ENCODE measurements at regions not wholly inside any gene's neighbourhood (a gene's known extent, or its start where the extent isn't known, plus 50 kb on each side); places are given as distances from the start of the nearest gene placed in this dataset.
A peak's percentile ranks its signal among the peaks of the same experiment; 100 is the strongest.

GRCh38 chr18:10234281-10234680 is 220.2 kb upstream of the APCDD1 start:
- peak overlapping the region; percentile 20; the same call in 1 of the 2 replicates for H3K18ac ChIP-seq (ENCODE audit: low read depth, low read length)
- H4K8ac ChIP-seq (ENCODE audit: low read depth in 2 of 2, low read length in 2 of 2): no peak overlapping the region
- peaks cover 3% of the 10 kb centered on the region; the same call in 1 of the 2 replicates for H3K9me1 ChIP-seq (ENCODE audit: insufficient read depth, low read length)
- H3K27ac ChIP-seq (ENCODE audit: insufficient read depth, low read length): peak overlapping the region; percentile 37; the same call in 1 of the 2 replicates
- no peaks in the 10 kb centered on the region for H3K79me1 ChIP-seq (ENCODE audit: low read depth in 1 of 2, low read length in 2 of 2)
- peak overlapping the region; percentile 4; the same call in 1 of the 2 replicates for H3K14ac ChIP-seq (replicated peaks; ENCODE audit: low read depth, low read length)
- intact Hi-C loops (cut with micrococcal nuclease) (loop anchor here (10.0 kb wide), 4 partner anchors 159 to 281 kb away; no protein-coding TSS in a partner anchor), dilution Hi-C loops (cut with HindIII; ENCODE audit: low sequenced_read_pairs, unreplicated experiment) (no loop called here), in situ Hi-C loops (cut with MboI; ENCODE audit: low sequenced_read_pairs) (no loop called here)
- H3K27me3 ChIP-seq (ENCODE audit: control insufficient read depth, insufficient read depth, low read length): peaks cover 3% of the 10 kb centered on the region; the same call in 1 of the 2 replicates
- H2AFZ ChIP-seq (replicated peaks; ENCODE audit: low read length, poor library complexity): peak overlapping the region; percentile 55
- no peaks in the 10 kb centered on the region for H3K36me3 ChIP-seq (ENCODE audit: control insufficient read depth, insufficient read depth, low read length)
- ATAC-seq (ENCODE audit: low read depth): no peak
- H3K9ac ChIP-seq (ENCODE audit: low read depth, low read length): no peak overlapping the region
- WGBS, 2 experiments (ENCODE audit: extremely low coverage in 2 of 2, insufficient read length in 1 of 2): no CpG with 5 or more reads among the region's 5 CpGs
- H3K4me3 ChIP-seq (ENCODE audit: insufficient read depth, low read depth, low read length): no peak overlapping the region
- peak; percentile 36 for DNase-seq
- no peak overlapping the region; the same call in 1 of the 2 replicates for H3K56ac ChIP-seq (ENCODE audit: extremely low read depth, insufficient read depth, low read length)
- no peak overlapping the region for H2BK20ac ChIP-seq (ENCODE audit: low read depth, low read length)
- 0 out of 3 replicates have a peak overlapping the region, but pooled peaks have one; percentile 74 for H2BK15ac ChIP-seq (ENCODE audit: low read depth, low read length)
- H4K91ac ChIP-seq (ENCODE audit: insufficient read depth, low read depth, low read length): 0 out of 2 replicates have a peak overlapping the region, but pooled peaks have one; percentile 18
- H2AK9ac ChIP-seq (replicated peaks; ENCODE audit: low read depth, low read length, poor library complexity): no peak overlapping the region
- ChIA-PET CTCF (no interaction called here), POLR2A (ENCODE audit: unreplicated experiment) (no interaction called here)
- peak overlapping the region; percentile 57; the same call in 1 of the 2 replicates for H2AK5ac ChIP-seq (ENCODE audit: low read depth, low read length)
- TF ChIP-seq MXI1 (IDR thresholded peaks at IDR 0.05; ENCODE audit: borderline replicate concordance, low read depth, low read length) (no peak), RFX5 (IDR thresholded peaks at IDR 0.05; ENCODE audit: low read depth, low read length) (no peak), FOS (IDR thresholded peaks at IDR 0.05; ENCODE audit: low read depth, low read length) (no peak), MAZ (IDR thresholded peaks at IDR 0.05; ENCODE audit: borderline replicate concordance, low read depth, low read length) (no peak), RAD21 (IDR thresholded peaks at IDR 0.05; ENCODE audit: low read length) (no peak), CHD1 (IDR thresholded peaks at IDR 0.05; ENCODE audit: low read depth, low read length) (no peak), ELK1 (IDR thresholded peaks at IDR 0.05; ENCODE audit: borderline replicate concordance, low read depth, low read length) (no peak), POLR2A (IDR thresholded peaks at IDR 0.05; ENCODE audit: low read depth, low read length) (no peak), SMC3 (IDR thresholded peaks at IDR 0.05; ENCODE audit: low read depth, low read length) (no peak), CEBPB (IDR thresholded peaks at IDR 0.05; ENCODE audit: low read depth, low read length) (no peak), USF2 (IDR thresholded peaks at IDR 0.05; ENCODE audit: low read depth, low read length) (no peak), CTCF (conservative IDR thresholded peaks at IDR 0.05; ENCODE audit: low read depth, low read length) (no peak), BHLHE40 (IDR thresholded peaks at IDR 0.05; ENCODE audit: low read depth, low read length) (no peak), MAFK (IDR thresholded peaks at IDR 0.05; ENCODE audit: low read depth, low read length) (no peak), RCOR1 (IDR thresholded peaks at IDR 0.05; ENCODE audit: insufficient replicate concordance, low read length) (no peak), NFE2L2 (IDR thresholded peaks at IDR 0.05; ENCODE audit: low read depth, low read length) (no peak)
- H2BK5ac ChIP-seq (ENCODE audit: low read depth, low read length, poor library complexity, severe bottlenecking): no peak overlapping the region
- no peak overlapping the region for H4K5ac ChIP-seq (ENCODE audit: low read depth, low read length)
- H3K4me1 ChIP-seq (ENCODE audit: control insufficient read depth, insufficient read depth, low read length): peaks cover 9% of the 10 kb centered on the region
- H2BK120ac ChIP-seq (ENCODE audit: low read depth, low read length): peak overlapping the region; percentile 28; the same call in 1 of the 2 replicates
- peak overlapping the region; percentile 46; the same call in 1 of the 2 replicates for H3K4ac ChIP-seq (ENCODE audit: low read depth, low read length)
- BruUV-seq (replicated peaks): no TSS peak
- H3K4me2 ChIP-seq (ENCODE audit: low read depth, low read length): no peak overlapping the region
- no peak overlapping the region for H3K23ac ChIP-seq (ENCODE audit: low read depth, low read length)
- H4K20me1 ChIP-seq (ENCODE audit: insufficient read depth, low read length): no peaks in the 10 kb centered on the region
- peaks cover 8% of the 10 kb centered on the region for H3K9me3 ChIP-seq (ENCODE audit: control insufficient read depth, insufficient read depth, low read length)

Measured in IMR-90 (cell line).